HG03521 (cell line): ENCODE measurements at regions not wholly inside any gene's neighbourhood (a gene's known extent, or its start where the extent isn't known, plus 50 kb on each side); places are given as distances from the start of the nearest gene placed in this dataset.

Experiments used
- ATAC-seq: cut with Tn5 transposase; IDR thresholded peaks from one replicate; pipeline ENCODE4 v1.9.1; 2021; ENCODE audit warnings: mild to moderate bottlenecking, moderate library complexity; ENCODE audit not compliant: unreplicated experiment

DNA sequence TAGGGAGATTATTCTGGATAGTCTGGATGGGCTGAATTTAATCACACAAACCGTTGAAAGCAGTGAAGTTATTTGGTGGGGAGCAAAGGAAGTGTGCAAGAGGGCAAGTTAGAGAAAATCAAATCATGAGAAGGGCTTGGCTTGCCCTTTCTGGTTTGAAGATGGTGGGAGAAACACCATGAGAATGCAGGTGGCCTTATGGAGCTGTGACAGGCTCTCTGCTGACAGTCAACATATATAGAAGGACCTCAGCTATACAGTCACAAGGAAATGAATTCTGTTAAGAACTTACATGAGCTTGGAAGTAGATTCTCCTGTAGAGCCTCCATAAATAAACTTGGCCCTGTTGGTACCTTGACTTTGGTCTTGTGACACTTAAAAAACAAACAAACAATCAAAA, 72.3 kb downstream of the GMNC start:
- no peak for ATAC-seq

DNA sequence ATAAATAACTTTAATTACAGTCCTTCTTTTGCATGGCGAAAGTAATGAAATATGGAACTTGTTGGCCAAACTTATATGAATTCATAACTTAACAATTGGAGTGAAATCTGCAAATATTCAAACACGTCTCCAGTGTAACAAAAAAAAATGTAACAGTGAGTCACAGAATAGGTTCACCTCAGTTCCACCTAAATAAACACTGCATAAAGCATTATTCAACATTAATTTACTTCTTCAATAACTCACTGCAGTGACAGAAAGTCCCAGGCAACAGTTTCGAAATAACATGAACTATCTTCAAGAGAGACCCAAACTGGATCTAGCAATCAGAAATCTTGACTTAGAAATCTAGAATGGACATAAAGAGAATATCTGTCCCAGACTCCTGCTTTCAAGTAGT, 75.6 kb downstream of the GMNC start:
- ATAC-seq, result no peak

DNA sequence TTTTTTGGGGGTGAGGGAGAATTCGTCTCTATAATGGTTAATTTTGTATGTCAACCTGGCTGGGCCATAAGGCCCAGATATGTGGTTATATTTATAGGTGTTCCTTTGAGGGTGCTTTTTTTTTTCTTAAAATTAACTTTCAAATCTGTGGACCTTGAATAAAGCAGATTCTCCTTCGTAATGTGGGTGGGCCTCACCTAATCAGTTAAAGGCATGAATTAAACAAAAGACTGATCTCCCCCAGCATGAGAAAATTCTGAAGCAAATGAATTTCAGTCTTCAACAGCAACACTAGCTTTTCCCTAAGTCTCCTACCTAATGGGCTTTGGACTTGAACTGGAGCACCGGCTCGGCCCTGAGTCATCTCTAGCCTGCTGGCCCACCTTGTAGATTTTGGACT, 77.4 kb downstream of the GMNC start:
- ATAC-seq, result no peak

DNA sequence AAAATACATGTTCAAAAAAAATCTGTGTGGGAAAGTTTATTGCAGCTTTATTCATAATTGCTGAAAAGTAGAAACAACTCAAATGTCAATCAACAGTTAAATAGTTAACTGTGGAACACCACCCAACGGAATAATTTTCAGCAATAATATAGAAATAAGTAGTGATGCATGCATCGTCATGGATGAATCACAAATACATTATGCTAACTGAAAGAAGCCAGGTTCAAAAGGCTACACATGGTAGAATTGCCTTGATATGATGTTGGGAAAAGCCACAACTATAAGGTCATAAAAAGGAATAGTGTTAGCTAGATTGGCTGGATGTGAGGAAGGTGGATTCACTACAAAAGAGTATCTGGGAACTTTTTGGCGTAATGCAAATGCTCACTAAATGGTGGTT, 82.0 kb downstream of the GMNC start:
- no peak for ATAC-seq

DNA sequence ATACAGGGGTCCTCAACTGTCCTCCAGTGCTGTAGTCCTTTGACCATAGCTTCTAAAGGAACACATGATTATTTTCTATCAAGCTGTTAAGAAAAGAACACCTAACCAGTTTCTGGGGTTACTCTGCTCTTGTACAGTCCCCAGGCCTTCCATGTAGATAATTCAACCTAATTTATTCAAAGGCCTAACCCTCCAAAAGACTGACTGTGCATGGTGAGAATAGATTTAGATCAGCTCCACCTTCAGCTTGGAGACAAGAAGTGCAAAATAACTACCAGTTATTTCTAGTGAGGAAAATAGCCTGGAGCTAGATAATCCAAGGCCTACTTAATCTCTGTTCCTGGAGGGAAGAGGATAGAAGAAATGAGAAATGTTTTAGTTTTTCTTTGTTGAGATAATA, 87.9 kb downstream of the GMNC start:
- no peak for ATAC-seq

DNA sequence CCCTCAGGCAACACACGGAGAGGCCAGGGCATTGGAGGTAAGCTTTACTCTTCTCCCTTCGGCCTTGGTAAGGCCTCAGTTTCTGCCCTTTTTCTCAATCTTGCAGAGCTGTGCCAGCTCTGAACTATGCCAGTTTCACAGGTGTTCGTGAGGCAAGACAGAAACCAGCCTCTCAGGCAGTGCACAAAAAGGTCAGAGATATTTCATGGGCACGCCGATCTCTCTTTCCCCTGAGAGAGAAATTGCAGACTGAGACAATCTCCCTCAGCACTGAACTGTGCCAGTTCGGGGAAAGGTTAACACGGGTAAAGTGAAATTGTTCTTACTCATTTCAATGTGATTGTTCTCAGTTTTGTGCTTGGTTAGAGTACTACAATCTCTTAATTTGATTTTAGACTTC, 88.5 kb downstream of the GMNC start:
- ATAC-seq, result no peak

DNA sequence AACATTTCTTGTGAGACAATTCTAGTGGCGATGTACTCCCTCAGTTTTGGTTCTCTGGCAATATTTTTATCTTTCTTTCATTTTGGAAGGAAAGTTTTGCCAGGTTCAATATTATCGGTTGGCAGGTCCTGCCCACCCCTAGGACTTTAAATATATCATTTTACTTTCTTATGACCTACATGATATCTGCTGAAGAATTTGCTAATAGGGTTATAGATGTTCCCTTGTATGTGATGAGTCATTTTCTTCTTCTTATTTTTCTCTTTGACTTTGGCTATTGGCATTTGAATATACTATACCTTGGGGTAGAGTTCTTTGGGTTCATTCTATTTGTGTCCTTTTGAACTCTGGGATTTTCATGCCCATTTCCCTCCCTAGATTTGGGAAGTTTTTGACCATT, 89.7 kb downstream of the GMNC start:
- no peak for ATAC-seq

DNA sequence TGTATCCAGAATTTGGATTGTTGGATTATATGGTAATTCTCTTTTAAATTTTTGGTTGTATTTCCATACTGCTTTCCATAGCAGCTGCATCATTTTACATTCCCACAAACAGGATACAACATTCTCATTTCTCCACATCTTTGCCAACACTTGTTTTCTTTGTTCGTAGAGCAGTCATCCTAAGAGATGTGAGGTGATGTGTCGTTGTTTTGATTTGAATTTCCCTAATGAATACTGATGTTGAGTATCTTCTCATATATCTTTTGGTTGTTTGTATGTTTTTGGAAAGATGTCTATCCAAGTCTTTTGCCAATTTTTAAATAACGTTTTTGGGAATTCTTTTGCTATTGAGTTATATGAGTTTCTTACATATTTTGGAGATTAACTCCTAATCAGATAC, 93.6 kb downstream of the GMNC start:
- ATAC-seq, result no peak

DNA sequence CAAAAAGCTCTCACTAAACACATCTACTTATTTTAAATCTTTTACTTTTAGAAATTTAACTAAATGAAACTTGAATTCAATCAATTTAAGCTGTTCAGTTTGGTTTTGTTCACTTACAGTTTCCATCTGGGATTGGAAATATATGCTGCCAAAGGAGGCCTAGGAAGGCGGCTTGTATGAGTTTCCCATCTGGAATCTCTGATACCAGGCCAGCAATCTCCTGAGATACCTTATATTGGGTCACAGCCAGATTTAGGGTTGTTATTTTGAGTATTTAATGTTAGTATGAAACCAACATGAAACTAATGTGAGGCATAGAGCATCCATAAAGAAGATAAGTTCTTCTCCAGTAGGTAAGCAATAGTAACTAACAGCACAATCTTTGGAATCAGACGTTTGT, 94.6 kb downstream of the GMNC start:
- no peak for ATAC-seq

DNA sequence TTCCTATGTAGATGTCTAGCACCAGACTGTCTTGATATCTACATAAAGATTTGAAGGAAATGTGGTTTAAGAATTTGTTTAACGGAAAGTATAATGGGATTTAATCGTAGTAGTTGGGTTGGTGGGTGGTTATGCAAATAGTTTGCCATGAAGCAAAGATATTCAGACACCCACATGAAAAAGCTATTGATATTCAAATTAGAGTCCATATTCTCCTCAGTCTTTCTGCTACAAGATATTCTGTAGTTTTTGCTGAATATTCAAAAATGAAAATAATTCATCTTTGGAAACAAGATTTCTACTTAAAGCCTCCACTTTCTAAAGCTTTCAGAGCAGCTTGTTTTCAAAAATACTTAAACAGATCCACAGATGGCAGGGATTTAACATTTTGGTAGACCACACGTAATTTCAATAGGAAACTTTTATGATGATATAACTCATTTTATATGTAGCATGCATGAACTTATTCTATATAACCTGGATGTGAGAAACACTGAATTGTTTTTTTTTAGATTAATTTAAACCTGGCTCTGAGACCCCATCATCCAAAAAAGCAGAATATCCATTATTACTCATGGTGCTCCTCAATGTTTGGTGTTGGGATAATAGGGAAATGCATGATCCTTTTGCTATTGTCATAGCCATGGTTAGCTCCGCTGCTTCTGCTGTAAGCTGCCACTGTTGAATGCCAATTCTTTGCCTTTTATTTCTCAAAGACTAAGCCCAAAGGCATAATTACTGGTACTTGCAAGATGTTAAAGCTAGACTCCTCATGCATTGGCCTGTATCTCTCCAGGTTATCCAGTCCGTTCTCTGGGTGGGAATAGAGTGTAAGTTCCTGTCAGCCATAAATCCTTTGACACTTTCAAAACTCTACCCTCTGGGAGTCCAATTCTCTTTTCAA, 98.0 kb downstream of the GMNC start:
- ATAC-seq, result no peak

DNA sequence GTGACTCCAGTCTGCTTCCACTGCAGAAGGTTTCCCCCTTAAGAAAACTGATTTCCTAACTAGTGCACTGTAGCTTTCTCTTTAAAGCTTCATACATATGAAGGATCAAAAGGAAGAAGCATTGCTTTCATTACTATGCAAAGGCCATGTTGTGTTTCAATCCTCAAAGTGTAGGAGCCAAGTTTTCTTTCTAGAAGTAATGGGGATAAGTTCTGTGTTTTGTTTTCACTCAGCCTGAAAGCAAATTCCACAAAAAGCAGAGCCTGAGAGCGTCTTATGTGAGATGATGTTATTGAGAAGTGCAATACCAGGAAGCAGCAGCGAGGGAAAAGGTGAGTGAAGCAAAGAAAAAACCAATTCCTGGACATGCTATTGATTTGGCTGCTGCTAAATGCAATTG, 99.7 kb downstream of the GMNC start:
- no peak for ATAC-seq

DNA sequence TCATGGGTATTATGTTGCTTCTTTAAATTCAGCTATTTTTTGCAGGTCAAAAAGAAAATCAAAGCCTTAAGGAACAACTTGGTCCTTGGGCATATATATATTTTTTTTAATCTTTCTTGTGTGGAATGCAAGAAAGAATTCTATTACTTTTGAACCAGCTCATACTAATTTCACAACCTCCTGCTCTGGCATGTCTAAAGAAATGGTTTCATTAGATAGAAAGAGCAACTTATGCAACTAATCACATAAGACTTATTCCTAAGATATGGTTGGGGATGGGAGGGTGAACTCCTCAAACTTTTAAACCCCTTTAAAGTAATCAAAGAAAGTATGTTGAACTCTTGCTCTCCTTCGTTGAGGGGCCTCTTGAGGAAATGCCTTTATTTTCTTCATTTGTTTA, 114.9 kb downstream of the GMNC start:
- no peak for ATAC-seq

DNA sequence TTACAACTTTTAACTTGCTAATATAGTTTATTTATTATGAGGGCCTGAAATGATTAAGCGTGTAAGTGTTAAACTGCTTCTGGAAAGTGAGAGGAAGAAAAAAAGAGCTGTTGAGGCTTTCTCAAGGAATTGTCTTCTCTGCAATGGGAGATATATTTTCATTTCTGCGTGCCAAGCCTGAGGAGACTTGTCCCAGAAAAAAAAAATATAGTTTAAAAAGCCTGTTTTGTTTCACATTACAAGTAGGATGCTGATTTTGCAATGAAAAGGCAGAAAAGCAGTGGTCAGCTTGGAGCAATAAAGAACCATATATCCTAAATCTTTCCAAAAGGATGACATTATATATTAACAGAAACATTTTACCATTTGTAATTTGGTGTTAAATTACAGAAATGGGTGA, 115.5 kb downstream of the GMNC start:
- ATAC-seq, result no peak

DNA sequence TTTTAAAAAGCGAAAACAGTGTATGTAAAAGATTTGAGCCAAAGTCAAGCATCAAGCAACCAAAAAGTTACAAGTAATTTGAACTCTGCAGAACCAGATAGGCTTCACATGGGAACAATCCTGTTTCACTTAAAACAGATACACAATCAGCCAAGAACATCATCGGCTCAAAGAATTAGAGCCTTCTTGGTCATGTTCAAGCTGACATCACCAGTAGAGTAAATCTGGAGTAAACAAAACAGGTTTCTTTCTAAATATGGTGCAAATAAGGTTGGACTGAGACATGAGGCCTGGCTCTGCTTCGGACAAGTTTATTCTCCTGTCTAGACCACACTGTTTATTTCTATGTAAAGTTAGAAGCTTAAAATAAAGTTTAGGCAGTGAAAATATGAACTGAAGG, 116.0 kb downstream of the GMNC start:
- no peak for ATAC-seq

DNA sequence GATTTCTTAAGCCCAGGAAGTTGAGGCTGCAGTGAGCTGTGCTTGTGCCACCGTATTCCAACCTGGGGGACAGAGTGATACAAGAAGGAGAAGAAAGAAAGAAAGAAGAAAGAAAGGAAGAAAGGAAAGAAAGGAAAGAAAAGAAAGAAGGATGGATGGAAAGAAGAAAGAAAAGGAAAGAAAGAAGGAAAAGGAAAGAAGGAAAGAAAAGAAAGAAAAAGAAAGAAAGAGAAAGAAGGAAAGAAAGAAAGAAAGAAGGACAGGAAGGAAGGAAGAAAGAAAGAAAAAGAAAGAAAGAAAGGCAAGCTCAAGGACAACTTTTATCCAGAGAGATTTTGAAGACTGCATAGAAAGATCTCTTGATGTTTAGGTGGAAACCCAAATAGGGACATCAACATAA, 120.7 kb downstream of the GMNC start:
- no peak for ATAC-seq

DNA sequence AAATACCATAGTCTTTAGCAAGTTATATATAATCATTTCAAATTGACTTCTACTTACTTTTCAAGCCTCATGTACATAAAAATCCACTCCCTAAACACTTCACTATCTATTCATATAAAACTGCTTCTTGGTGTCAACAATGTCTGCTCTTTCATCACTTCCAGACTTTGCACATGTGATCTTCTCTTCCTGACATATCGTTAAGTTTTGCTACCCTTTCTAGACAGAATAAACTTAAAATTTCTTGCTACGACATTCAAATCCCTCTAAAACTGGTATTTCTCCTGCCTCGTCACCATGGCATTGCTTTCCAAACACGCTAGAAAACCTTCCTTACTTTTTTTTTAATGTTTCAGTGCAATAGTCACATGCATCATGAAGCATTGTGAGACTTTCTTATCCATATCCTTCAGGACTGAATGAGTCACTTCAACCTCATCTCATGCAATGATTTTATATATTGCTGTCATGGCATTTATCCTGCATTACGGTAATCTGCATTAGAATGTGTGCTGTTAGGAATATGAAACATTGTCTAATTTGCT, 122.8 kb downstream of the GMNC start:
- no peak for ATAC-seq

DNA sequence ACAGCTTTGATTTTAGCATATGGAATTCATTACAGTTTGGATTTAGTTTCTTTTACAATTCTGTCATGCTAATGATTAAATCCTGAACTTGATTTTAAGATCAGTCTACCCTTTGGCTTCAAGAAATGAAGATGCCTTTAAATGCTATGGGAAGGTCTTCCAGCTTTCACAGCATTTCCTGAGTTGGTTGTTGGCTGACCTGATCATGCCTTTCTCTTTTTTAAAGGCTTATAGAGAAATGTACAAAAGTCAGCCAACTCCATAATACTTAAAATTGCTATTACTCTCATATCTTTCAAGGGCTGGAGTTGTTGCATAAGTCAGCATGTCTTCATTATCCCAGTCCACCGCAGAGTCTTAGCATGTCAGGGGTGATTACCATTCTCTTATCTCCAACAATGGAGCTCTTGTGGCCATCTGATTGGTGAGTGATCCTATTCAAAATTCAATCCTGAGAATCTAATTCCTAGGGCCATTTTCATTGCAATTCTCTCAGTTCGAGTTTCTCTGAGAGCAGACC, 123.8 kb downstream of the GMNC start:
- no peak for ATAC-seq

DNA sequence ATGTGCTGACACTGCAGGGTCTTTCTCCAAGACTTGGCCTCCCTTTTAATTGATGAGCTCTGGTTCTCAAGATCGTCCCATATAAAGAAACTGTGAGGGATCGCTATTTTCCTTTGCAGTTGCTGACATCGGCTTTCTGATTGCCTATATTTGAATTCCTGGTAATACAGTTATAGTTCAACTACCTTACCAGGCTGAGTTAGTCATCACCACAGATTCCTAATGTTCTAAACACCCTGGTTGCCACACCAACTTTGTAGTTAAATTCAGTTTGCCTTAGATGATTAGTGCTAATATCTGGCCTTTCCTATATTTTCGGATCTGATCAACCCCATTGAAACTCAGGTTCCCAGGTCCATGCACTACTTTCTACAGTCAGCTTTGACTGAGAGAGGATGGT, 125.0 kb downstream of the GMNC start:
- no peak for ATAC-seq

DNA sequence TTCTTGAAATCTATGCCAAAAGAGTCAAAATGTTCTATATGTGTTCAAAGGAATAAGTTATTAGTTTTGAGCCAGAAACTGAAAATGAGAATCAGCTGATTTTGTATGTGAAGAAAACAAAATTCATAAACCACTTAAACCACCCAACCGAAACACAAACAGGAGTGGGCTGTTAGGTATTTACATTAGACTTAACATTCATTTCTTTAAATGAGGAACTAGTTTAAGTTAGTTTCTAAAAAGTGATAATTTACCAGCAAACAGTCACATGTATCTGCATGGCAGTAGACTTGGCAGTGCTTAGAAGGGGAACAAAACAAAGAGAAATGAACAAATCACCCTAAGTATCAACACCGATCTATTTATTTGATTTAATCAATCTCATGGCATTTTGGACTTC, 128.0 kb downstream of the GMNC start:
- no peak for ATAC-seq

DNA sequence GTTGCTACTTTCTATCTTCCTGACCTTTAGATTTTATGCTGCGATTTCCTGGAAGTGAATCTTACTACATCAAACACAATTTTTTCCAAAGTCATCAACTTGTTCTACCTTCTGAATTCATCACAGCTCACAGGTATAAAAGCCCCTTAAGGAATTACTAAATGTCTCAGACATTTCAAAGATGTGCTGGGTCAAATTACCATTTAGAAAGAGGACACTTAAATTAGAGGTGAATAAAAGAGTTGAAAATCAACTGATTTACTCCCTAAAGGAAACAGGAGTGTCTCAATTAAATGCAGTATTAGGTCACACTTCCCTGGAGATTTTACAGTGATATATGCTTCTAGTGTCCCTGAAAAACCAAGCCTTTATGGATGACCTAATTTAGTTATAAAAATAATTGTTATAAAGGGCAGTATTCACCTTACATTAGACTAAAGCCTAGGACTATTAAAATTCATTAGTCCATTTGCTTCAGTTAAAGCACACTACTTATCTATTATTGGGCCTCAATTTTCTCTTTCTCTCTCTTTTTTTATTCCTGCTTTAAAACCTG, 128.8 kb downstream of the GMNC start:
- ATAC-seq, result no peak

DNA sequence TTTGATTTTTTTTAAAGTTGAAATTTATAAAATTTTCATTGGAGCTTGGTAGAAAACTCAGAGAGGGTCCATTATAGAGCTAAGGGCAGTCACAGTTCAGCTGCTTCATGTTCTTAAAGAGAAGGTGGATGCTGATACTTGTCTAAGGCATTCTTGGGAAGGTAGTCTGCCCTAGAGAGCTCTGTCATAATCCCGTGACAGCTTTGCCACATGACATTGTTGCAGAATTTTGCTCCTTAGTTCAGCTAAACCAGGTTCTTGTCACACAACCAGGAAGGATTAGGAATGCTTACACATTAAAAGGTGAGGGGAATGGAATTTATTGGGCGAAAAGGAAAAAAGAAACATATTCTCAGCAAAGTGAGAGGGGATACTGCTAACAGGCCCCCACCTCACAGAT, 130.9 kb downstream of the GMNC start:
- ATAC-seq, result no peak

DNA sequence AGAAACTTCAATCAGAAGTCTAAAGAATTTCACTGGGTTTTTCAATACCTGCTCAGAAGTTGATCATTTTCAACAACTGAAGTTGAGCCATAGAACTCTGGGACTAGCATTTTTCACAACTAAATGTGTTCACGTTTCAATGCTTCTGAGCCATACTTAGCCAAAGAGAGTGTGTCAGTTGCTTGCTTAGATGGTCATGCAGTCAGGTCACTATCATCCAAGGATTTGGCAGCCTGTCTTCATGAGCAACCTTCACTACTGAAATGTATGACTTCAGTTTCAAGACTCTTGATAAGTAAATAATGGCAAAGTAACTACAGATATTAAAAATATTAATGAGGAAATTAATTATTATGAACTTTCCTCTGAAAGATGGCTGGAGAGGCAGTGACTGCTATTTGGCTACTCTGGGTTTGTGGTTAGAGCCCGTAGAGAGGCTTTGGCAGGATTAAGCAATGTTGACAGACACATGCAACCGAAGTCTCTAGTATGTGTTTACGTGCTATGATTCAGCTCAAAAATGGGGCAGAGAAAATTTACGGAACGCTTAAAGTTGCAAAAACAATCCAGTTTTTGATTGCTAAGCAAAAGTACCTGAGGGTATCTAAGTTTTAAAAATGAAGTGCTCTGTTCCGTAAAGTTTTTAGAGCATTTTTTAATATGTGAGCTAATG, 133.8 kb downstream of the GMNC start:
- ATAC-seq, result no peak
